HG02623 (cell line): ENCODE measurements at regions not wholly inside any gene's neighbourhood (a gene's known extent, or its start where the extent isn't known, plus 50 kb on each side); places are given as distances from the start of the nearest gene placed in this dataset.

ENCODE experiments used
- ATAC-seq: cut with Tn5 transposase; IDR thresholded peaks from one replicate; pipeline ENCODE4 v1.9.1; 2021; ENCODE audit warnings: moderate library complexity; ENCODE audit not compliant: unreplicated experiment

- ATAC-seq: no peak
These were observed 338.8 kb downstream of the HAO1 start for GRCh38 chr20:7601431-7601830.

- ATAC-seq: no peak
These were observed 333.3 kb downstream of the HAO1 start for GRCh38 chr20:7606941-7607340.

DNA sequence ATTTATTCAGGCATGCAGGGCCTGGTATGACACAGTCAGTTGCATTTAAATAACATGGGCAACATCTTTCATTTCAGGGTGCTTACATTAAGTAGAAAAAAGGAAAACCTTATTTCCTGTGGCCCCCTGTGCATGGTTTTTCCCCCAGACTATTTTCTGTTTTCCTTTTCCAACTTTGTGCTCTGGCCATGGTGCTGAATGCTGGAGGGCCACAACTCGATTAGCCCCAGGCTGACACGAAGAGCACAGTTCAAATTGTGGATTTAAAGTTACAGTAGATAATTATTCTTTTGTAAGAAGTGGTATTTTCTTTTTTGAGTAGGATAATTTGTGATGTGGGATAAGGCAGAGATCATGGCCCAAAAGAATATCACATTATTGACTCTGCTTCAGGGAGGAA, 332.0 kb downstream of the HAO1 start:
- ATAC-seq: no peak

DNA sequence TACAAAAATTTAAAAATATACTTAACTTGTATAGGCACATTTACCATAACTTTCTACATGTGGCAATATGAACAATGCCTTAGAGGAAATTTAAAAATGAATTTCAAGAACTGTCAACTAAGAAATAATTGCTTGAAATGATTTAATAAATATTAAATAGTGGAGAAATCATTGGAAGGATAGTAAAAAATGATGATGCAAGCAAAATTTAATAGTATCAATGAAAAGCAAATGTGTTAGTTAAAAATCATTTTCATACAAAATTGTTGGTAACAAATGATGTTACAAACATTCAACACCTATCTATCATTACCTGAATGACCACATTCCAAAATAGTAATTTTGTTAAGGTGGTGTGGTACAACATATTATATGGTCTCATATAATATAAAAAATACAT, 331.0 kb downstream of the HAO1 start:
- no peak for ATAC-seq

GRCh38 chr20:7610681-7611080, 329.6 kb downstream of the HAO1 start:
- no peak for ATAC-seq

DNA sequence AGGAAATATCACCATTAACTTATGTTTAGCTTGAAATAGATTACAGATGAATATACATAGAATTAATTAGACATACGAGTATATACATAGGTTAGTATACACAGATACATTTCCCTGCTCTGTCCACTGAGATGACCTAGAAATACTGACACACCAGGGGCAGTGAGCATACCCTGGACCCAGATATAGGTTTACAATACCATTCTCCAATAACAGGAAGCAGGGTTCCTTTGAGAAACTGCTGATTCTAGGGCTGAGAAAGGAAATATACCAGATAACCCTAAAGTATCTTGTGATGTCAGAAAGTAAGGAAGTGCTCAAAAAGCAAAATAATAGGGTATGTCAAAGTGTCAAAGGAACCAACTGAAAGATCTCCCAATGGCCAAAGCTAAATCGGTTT, 322.5 kb downstream of the HAO1 start:
- no peak for ATAC-seq

GRCh38 chr20:7622399-7622961, 317.8 kb downstream of the HAO1 start:
- ATAC-seq: no peak

DNA sequence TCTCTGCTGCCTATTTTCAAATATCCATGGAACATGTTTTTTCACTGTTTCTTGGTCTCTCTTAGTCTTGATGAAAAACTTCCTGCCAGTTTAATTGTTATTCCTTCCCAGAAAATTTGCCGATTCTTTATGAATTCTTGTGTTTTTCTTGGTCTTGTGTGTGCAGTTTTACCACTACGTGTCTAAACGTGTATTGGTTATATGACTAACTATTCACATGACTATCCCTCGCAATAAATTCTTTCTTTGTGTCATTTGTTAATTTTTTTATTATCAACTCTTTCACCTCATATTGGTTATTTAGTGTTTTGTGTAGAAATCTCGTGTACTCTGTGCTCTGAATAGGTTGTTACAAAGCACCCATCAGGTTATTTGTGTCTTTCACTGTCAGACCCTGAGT, 315.4 kb downstream of the HAO1 start:
- ATAC-seq: no peak

DNA sequence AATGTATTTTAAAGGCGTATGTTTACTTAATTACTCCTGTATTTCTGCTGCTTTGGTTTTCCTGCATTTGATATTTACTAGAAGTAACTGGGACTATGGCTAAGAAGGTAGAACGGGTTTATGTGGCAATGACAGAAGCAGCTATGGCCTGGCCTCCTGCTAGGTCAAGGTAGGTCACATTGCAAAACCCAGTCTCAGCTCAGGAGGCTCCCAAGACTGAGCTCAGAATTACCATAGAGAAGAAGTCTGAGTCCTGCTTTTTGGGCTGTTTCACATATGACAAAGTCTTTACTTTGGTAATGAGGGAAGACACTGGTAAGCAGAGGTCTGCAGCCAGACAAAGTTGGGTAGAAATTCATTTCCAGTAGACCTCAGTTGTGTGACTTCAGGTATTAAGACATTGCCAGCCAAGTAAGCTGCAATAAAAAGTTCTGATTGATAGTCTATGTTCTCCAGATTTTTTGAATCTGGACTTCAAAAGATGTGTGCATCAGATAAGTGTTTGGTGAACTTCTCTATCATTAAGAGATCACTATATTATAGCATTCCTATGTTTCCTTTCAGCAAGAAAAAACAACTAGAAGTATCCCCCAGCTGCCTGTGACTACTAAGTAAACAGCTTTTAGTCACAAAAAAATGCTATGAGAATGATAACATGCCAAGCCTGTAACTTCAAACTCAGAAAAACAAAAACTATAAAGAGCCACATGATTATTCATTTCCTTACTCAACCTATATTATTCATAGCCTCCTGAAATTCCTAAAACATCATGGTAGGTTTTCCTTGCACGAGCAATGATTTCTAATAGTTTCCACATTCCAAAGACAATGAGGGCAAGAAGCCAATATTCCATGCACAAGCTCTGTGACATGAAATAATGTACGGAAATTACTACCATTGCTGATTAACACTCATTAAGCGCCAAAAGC, 312.3 kb downstream of the HAO1 start:
- ATAC-seq: no peak

GRCh38 chr20:7629880-7630279, 310.4 kb downstream of the HAO1 start:
- no peak for ATAC-seq

GRCh38 chr20:7637184-7637583, 303.1 kb downstream of the HAO1 start:
- no peak for ATAC-seq

DNA sequence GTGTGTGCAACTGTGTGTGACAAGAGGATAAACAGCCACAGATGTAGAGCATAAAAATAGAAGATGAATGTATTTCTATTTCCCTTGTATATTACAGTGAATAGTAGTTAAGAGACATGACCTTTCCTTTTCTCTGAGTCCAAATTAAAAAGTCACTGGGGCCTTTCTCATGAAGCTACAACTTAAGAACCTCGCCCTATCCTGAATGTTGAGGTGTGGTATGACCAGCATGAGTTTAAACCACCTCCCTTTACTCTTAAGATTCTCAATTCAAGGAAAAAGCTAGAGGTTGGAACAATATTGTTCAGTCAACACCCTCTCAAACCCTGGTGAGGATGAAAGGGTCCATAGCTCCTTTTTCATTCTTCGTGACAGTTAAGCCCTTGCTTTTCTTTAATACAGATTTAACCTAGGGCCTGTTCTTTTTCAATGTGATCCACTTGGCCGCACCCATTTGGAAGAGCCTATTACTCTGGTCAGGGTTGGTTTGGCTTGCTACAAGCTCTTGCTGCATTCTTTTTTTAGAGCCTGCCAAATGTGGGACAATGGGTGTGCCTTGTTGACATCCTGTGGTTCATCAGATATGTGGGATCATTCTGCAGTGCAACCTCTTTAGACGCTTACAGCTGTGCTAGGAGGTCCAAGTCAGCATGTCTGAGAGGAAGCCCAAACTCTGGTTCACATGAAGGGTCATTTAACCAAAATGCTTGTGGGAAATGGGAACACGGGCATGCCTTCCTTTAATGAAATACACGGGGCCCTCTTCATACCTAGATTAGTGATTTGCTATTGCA, 290.0 kb downstream of the HAO1 start:
- no peak for ATAC-seq

- ATAC-seq: no peak
These were observed 286.0 kb downstream of the HAO1 start for GRCh38 chr20:7654231-7654630.

- ATAC-seq: no peak
These were observed 283.4 kb downstream of the HAO1 start for GRCh38 chr20:7656687-7657467.

DNA sequence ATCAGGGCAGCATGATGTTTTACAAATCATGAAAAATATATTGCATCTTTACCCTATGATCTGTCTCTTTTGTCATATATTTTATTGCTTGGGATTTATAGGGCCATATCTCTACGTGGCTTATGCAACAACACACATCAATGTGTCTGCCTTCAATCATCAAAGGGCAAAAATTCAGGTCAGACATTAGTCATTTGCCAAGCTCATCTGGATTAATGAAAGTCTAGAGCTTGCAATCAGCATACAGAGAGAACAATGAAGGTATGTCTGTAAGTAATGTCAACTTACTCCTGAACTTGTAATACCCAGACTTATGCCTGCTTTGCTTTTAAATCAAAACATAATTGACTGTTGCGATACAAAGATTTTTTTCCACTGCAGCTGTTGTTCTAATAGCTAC, 282.7 kb downstream of the HAO1 start:
- no peak for ATAC-seq

GRCh38 chr20:7660165-7660564, 280.1 kb downstream of the HAO1 start:
- no peak for ATAC-seq

DNA sequence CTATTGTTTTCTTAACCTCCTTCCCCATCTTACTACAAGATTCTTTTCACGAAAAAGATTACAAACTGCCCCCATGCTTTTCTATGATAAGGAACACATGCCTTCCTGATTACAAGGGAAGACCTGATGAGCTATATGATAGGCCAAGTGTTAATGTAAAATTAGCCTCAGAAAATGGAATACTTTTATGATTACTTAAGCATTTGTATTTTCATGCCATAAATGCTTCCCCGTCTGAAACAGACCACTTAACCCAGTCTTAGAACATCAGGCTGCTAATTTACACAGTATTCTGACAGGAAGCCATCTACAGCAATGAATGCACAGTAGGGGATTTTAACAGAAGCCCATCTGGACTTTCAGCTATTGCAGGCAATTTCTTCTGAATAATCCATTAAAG, 274.9 kb downstream of the HAO1 start:
- no peak for ATAC-seq

- ATAC-seq: no peak
These were observed 273.1 kb downstream of the HAO1 start for GRCh38 chr20:7667194-7667593.

GRCh38 chr20:7672571-7672970, 267.7 kb downstream of the HAO1 start:
- no peak for ATAC-seq

- ATAC-seq: no peak
These were observed 266.4 kb downstream of the HAO1 start for GRCh38 chr20:7673841-7674240.

DNA sequence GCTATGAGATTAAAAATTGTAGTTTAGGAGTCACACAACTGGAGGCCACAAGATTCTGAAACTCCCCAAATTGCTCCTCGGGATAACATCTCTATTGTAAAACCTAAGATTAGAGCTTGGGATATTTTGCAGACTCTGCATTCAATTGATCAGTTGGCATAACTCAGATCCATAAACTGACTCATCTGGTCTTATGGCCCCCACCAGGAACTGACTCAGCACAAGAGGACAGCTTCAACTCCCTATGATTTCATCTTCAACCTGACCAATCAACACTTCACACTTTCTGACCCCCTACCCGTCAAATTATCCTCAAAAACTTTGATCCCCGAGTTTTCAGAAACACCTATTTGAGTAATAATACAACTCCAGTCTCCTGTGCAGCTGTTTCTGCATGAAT, 257.3 kb downstream of the HAO1 start:
- ATAC-seq: no peak
